Endothelial cell (in vitro differentiated cells): ENCODE measurements at regions not wholly inside any gene's neighbourhood (a gene's known extent, or its start where the extent isn't known, plus 50 kb on each side); places are given as distances from the start of the nearest gene placed in this dataset.

Experiments used
- DNase-seq: peaks from one replicate; pipeline ENCODE4 v3.0.0; 2021; ENCODE audit warnings: low spot score
- H3K27ac Mint-ChIP-seq: one replicate; pipeline ENCODE4 v1.8.0; 2021; ENCODE audit warnings: mixed read lengths, inconsistent platforms; ENCODE audit not compliant: unreplicated experiment
- H3K27me3 Mint-ChIP-seq: one replicate; pipeline ENCODE4 v1.8.0; 2021; ENCODE audit warnings: mild to moderate bottlenecking, moderate library complexity, mixed read lengths, inconsistent platforms; ENCODE audit not compliant: unreplicated experiment
- H3K36me3 Mint-ChIP-seq: one replicate; pipeline ENCODE4 v1.8.0; 2021; ENCODE audit warnings: mild to moderate bottlenecking, low read depth, mixed read lengths, inconsistent platforms; ENCODE audit not compliant: unreplicated experiment
- H3K4me1 Mint-ChIP-seq: one replicate; pipeline ENCODE4 v1.8.0; 2021; ENCODE audit warnings: mild to moderate bottlenecking, mixed read lengths, inconsistent platforms; ENCODE audit not compliant: unreplicated experiment
- H3K4me3 Mint-ChIP-seq: one replicate; pipeline ENCODE4 v1.8.0; 2021; ENCODE audit warnings: mild to moderate bottlenecking, mixed read lengths, inconsistent platforms; ENCODE audit not compliant: unreplicated experiment
- H3K9me3 Mint-ChIP-seq: one replicate; pipeline ENCODE4 v1.8.0; 2021; ENCODE audit warnings: mixed read lengths, inconsistent platforms; ENCODE audit not compliant: unreplicated experiment
- CTCF ChIP-seq: fragments of 200-600 bp; sonication (generic); IDR thresholded peaks from one replicate; pipeline ENCODE4 v1.5.0; 2021; ENCODE audit warnings: antibody characterized with exemption; ENCODE audit not compliant: unreplicated experiment

- Mint-ChIP-seq H3K9me3 (no peaks in the 10 kb centered on the region), H3K4me1 (peaks cover 18% of the 10 kb centered on the region), H3K27me3 (peaks cover 2% of the 10 kb centered on the region), H3K4me3 (no peak overlapping the region), H3K36me3 (no peaks in the 10 kb centered on the region), H3K27ac (no peak overlapping the region)
- DNase-seq = no peak
- no peak for TF ChIP-seq CTCF
These were observed 51.4 kb upstream of the CISTR start for GRCh38 chr12:53803194-53803593.

GRCh38 chr12:53803703-53804102 is 51.9 kb upstream of the CISTR start:
- DNase-seq = no peak
- no peak overlapping the region for H3K4me3 Mint-ChIP-seq
- H3K9me3 Mint-ChIP-seq = no peaks in the 10 kb centered on the region
- peaks cover 2% of the 10 kb centered on the region for H3K27me3 Mint-ChIP-seq
- H3K27ac Mint-ChIP-seq = no peak overlapping the region
- H3K36me3 Mint-ChIP-seq = no peaks in the 10 kb centered on the region
- H3K4me1 Mint-ChIP-seq = peaks cover 15% of the 10 kb centered on the region
- TF ChIP-seq CTCF = no peak

GRCh38 chr12:53804429-53804828 is 52.6 kb upstream of the CISTR start:
- H3K27me3 Mint-ChIP-seq = peaks cover 2% of the 10 kb centered on the region
- H3K4me3 Mint-ChIP-seq = no peak overlapping the region
- peaks cover 15% of the 10 kb centered on the region for H3K4me1 Mint-ChIP-seq
- TF ChIP-seq CTCF = no peak
- no peaks in the 10 kb centered on the region for H3K9me3 Mint-ChIP-seq
- no peak for DNase-seq
- no peaks in the 10 kb centered on the region for H3K36me3 Mint-ChIP-seq
- H3K27ac Mint-ChIP-seq = no peak overlapping the region

- DNase-seq = no peak
- H3K4me1 Mint-ChIP-seq = peaks cover 15% of the 10 kb centered on the region
- H3K4me3 Mint-ChIP-seq = no peak overlapping the region
- no peaks in the 10 kb centered on the region for H3K36me3 Mint-ChIP-seq
- no peaks in the 10 kb centered on the region for H3K9me3 Mint-ChIP-seq
- H3K27ac Mint-ChIP-seq = no peak overlapping the region
- TF ChIP-seq CTCF = no peak
- peaks cover 2% of the 10 kb centered on the region for H3K27me3 Mint-ChIP-seq
These were observed 53.3 kb upstream of the CISTR start for GRCh38 chr12:53805067-53805466.

GRCh38 chr12:53805791-53806190 is 54.0 kb upstream of the CISTR start:
- Mint-ChIP-seq H3K4me3 (no peak overlapping the region), H3K27ac (no peak overlapping the region), H3K36me3 (no peaks in the 10 kb centered on the region), H3K4me1 (peaks cover 15% of the 10 kb centered on the region), H3K9me3 (no peaks in the 10 kb centered on the region), H3K27me3 (peaks cover 2% of the 10 kb centered on the region)
- DNase-seq = no peak
- TF ChIP-seq CTCF = no peak
